GM19238 (cell line): ENCODE measurements at regions not wholly inside any gene's neighbourhood (a gene's known extent, or its start where the extent isn't known, plus 50 kb on each side); places are given as distances from the start of the nearest gene placed in this dataset.

Experiments
- DNase-seq: peaks from one replicate; pipeline ENCODE4 v3.0.0; 2011; ENCODE audit warnings: low spot score; ENCODE audit not compliant: insufficient read length

GRCh38 chr1:194196562-194196961 is 1010.1 kb upstream of the B3GALT2 start:
- no peak for DNase-seq

DNA sequence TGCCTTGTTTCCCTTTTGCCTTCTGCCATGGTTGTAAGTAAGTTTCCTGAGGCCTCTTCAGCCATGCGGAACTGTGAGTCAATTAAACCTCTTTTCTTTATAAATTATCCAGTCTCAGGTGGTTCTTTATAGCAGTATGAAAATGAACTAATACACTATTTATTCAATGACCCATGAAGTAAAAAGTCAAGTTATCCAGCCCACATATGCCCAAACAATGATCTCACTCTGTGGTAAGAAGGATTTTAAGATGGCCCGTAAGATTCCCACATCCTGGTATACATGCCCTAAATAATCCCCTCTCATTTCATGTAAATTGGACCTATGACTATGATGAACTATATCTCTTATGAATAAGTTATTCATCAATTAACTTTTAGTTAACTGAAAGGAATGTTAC is 1008.3 kb upstream of the B3GALT2 start:
- DNase-seq, result no peak

GRCh38 chr1:194184974-194185373 is 998.6 kb upstream of the B3GALT2 start:
- DNase-seq, result no peak

- DNase-seq, result no peak
Measured at GRCh38 chr1:194184425-194184824, 998.0 kb upstream of the B3GALT2 start.

DNA sequence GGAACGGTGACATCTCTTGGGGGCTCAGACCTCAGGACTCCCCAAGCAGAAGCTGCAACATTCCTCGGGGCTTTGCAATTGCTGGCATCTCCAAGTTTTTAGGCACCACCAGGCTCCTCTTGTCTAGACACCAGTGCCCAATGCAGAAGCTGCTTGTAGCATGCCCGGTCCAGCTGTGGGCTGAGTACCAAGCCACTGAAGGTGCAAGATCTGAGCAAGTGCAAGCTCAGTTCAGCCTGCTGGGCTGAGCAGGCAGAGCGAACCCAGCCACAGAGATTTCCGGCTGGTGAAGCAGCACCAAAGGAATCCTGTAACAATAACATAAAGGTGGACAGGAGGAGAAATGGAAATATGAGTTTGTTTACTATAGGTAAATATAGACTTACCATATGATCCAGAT is 995.4 kb upstream of the B3GALT2 start:
- no peak for DNase-seq

DNA sequence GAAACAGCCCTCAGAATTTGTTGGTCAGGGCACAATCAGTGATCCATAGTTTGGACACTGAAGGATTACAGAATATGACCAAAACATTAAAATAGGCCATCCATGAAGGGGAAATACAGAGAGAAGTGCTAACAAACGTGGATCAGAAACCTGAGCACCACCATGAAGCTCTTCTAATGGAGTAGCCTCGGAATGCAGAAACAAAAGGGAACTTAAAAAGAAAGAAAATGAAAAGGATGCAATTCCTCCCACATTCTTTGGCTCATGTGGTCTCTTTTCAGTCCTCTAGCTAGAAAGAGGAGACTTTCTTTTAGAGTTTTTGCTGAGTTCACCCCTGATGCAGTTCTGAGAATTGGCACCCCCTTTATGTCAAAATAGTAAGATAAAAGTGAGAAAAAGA is 989.8 kb upstream of the B3GALT2 start:
- no peak for DNase-seq

GRCh38 chr1:194175251-194175650 is 988.8 kb upstream of the B3GALT2 start:
- DNase-seq, result no peak

- no peak for DNase-seq
Measured at GRCh38 chr1:194174528-194174927, 988.1 kb upstream of the B3GALT2 start.

DNA sequence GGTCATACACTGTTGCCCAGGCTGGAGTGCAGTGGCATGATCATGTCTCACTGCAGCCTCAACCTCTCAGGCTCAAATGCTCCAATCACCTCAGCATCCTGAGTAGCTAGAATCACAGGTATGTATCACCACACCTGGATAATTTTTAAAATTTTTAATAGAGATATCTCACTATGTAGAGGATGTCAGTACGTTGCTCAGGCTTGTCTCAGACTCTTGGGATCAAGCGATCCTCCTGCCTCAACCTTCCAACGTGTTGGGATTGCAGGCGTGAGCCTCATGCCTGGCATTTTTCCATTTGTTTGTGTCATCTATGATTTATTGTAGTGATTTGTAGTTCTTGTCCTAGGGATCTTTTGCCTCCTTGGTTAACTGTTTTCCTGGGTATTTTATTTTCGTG is 985.2 kb upstream of the B3GALT2 start:
- DNase-seq, result no peak

GRCh38 chr1:194167956-194168640 is 981.7 kb upstream of the B3GALT2 start:
- DNase-seq, result no peak

GRCh38 chr1:194164755-194165154 is 978.3 kb upstream of the B3GALT2 start:
- no peak for DNase-seq

DNA sequence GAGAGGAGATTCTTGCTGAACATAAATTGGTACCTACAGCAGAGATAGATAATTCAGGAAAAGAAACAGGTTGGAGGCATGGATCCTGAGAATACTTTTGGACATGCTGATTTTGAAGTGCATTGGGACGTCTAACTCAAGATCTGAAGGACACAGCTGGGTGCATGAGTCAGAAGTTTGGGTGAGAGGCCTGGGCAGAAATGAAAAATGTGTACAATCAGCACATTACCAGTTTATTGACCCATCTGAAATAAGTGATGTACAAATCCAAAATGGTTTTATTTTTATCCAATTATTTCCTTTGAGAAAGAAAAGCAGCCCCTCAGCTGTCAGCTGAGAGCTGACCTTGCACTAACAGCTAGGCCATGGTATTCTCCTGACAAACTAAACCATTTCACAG is 975.2 kb upstream of the B3GALT2 start:
- no peak for DNase-seq

GRCh38 chr1:194159941-194160340 is 973.5 kb upstream of the B3GALT2 start:
- no peak for DNase-seq

DNA sequence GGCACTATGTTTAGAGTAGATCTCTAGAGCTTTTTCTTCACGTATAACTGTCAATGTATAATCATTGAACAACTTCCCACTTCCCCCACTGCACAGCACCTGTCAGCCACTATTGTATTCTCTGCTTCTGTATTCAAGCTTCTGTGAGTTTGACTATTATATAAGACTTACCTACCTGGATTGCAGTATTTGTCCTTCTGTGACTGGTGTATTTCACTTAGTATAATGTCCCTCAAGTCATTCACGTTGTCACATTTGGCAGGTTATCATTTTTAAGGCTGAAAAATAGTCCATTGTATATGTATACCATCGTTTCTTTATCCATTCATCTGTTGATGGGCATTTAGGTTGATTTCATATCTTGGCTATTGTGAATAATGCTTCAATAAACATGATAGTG is 969.5 kb upstream of the B3GALT2 start:
- DNase-seq, result no peak

DNA sequence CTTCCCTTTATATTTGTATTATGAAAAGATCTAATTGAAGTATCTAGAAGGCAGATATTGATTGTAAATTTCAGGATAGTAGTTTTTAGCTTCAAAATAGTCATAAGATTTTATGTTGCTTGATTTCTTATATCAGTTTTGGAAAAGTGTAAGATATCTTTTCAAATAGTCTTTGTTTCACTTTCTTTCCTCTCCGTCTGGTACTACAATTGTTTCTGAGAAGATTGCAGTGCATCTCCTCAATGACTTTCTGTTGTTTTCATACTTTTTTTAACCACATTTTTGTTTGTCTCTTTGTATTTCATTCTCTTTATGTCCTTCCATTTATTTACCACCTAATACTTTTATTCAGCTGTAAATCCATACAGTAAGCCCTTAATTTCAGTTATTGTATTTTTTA is 964.6 kb upstream of the B3GALT2 start:
- no peak for DNase-seq

- no peak for DNase-seq
Measured at GRCh38 chr1:194150242-194150641, 963.8 kb upstream of the B3GALT2 start.

- no peak for DNase-seq
Measured at GRCh38 chr1:194133152-194133551, 946.7 kb upstream of the B3GALT2 start.

DNA sequence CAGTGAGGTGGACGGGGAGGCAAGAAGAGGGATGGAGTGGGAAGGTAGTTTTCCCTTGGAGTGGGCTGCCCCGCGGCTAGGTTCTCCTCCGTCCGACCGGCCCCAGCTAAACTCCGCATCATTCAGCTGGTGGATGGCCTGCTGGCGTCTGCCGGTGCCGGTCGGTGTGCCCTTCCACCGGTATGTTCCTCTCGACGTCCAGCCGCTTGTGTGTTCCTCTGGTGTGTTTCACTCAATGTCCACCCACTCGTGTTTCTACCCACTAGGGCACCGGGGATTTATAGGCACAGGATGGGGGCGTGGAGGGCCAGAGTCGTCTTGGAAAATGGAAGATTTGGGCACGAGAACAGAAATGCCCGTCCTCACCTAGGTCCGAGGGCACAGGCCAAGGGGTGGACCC is 931.7 kb upstream of the B3GALT2 start:
- DNase-seq, result no peak

- no peak for DNase-seq
Measured at GRCh38 chr1:194117582-194117981, 931.2 kb upstream of the B3GALT2 start.

DNA sequence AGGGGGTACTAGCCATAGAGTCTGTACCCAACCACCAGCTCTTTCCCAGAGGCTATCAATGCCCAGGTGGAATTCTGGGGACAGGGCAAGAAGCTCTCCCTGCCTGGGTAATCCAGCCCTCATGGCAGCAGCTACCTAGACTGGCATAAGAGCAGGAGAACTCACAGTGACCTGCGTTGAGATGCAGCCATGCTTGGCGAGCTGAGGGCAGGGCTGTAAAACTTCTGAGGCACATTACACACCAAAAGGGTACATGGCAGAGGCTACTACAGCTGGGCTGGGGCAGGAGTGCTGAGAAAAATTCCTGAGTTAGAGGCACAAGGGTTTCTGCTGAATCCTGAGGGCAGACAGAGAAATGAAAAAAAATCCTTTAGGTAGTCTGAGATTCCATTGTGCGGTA is 927.9 kb upstream of the B3GALT2 start:
- DNase-seq, result no peak

GRCh38 chr1:194105381-194105780 is 919.0 kb upstream of the B3GALT2 start:
- no peak for DNase-seq

GRCh38 chr1:194104247-194104844 is 917.9 kb upstream of the B3GALT2 start:
- DNase-seq, result no peak

DNA sequence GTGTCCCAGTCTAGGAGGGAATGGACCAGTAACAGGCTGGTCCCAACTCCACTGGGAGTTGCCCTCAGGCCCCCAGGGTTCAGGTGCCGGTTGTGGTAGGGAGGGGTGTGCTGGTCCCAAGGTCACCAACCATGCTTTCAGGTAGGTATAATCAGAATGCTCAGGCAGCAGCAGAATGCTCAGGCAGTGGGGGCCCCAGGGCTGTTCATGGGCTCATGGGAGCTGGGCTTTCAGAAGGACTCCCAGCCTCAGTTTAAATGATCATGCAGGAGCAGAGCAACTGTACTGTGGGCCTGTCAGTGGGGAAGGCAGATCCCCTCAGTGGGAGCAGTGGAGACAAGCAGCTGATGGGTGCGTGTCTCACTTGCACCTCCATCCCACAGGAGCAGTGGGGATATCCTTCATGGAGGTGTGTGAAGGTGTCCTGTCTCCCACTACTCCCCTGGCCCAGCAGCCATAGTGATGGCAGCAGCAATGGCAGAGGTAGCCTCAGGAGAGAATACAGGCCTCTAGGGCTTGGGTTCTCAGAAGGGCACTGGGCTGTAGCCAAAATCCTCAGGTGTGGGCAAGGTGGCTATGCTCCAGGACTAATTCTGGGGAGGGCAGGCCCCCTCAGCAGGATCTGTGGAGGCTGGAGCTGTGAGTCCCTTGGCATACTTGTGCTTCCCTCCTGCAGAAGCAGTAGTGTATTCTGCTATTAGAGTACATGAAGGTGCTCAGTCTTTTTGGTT is 917.3 kb upstream of the B3GALT2 start:
- DNase-seq, result no peak
